A673 (cell line): ENCODE measurements at regions not wholly inside any gene's neighbourhood (a gene's known extent, or its start where the extent isn't known, plus 50 kb on each side); places are given as distances from the start of the nearest gene placed in this dataset.

ENCODE experiments used
- BruUV-seq: library from RNA; stranded (reverse); fragments of 400-500 nt; replicated peaks from 2 replicates; lab custom pipeline; 2021; lab: Mats Ljungman, UMichigan
- CTCF ChIA-PET: fragments of 300-600 bp; sonication (Branson Sonifier 250); formaldehyde crosslinking; loops from one replicate; lab custom pipeline; 2022; ENCODE audit warnings: antibody characterized with exemption; lab: Charles Lee
- POLR2A ChIA-PET: fragments of 300-600 bp; sonication (Branson Sonifier 250); formaldehyde crosslinking; loops from one replicate; lab custom pipeline; 2022; ENCODE audit warnings: antibody characterized with exemption; ENCODE audit not compliant: low non-redundant PET; lab: Charles Lee
- DNase-seq: peaks from one replicate; pipeline ENCODE4 v3.0.0-alpha.2; 2015; ENCODE audit warnings: low spot score
- H3K27ac ChIP-seq: fragments of 200-600 bp; sonication (generic); 2 replicates; pipeline ENCODE4 v1.5.1; 2016; ENCODE audit warnings: mixed run types, low read depth, mild to moderate bottlenecking, mixed read lengths, antibody characterized with exemption, low read length; ENCODE audit not compliant: poor library complexity, severe bottlenecking
- H3K27me3 ChIP-seq: fragments of 200-600 bp; sonication (generic); replicated peaks from 2 replicates; pipeline ENCODE4 v1.6.1; 2017; ENCODE audit warnings: mixed run types, low read depth, mild to moderate bottlenecking, mixed read lengths, antibody characterized with exemption, low read length; ENCODE audit not compliant: insufficient read depth, poor library complexity
- H3K36me3 ChIP-seq: fragments of 200-600 bp; sonication (generic); 2 replicates; pipeline ENCODE4 v1.6.1; 2016; ENCODE audit warnings: mixed run types, mild to moderate bottlenecking, mixed read lengths, antibody characterized with exemption, low read length; ENCODE audit not compliant: insufficient read depth, poor library complexity, severe bottlenecking
- H3K4me1 ChIP-seq: fragments of 200-600 bp; sonication (generic); 2 replicates; pipeline ENCODE4 v1.6.1; 2017; ENCODE audit warnings: mixed run types, mild to moderate bottlenecking, mixed read lengths, antibody characterized with exemption, low read length; ENCODE audit not compliant: insufficient read depth, poor library complexity, severe bottlenecking
- H3K4me3 ChIP-seq: fragments of 200-600 bp; sonication (generic); 2 replicates; pipeline ENCODE4 v1.5.1; 2016; ENCODE audit warnings: low read depth, mixed run types, mild to moderate bottlenecking, mixed read lengths, low read length; ENCODE audit not compliant: poor library complexity, severe bottlenecking
- H3K9me3 ChIP-seq: fragments of 200-600 bp; sonication (generic); 2 replicates; pipeline ENCODE4 v1.6.1; 2016; ENCODE audit warnings: mixed run types, low read depth, mild to moderate bottlenecking, mixed read lengths, antibody characterized with exemption, low read length; ENCODE audit not compliant: poor library complexity, severe bottlenecking
- EZH2 ChIP-seq: fragments of 200-600 bp; sonication (generic); IDR thresholded peaks from 2 replicates; pipeline ENCODE4 v1.6.1; 2017; ENCODE audit warnings: borderline replicate concordance, low read depth, mild to moderate bottlenecking, mixed read lengths, antibody characterized with exemption, low read length; ENCODE audit not compliant: poor library complexity, severe bottlenecking
- intact Hi-C: fragments of 100-400 bp; cut with micrococcal nuclease; formaldehyde crosslinking; loops from one replicate; pipeline ENCODE4 v1.10.0; 2022; ENCODE audit not compliant: unreplicated experiment
- TF ChIP-seq, protein P1 (sequence below): fragments of 300-800, 200-600 bp; sonication (generic); conservative IDR thresholded peaks from 2 replicates; pipeline ENCODE4 v1.5.1; 2017; ENCODE audit warnings: low read depth, mild to moderate bottlenecking, antibody characterized with exemption, low read length, moderate library complexity, mixed read lengths

DNA sequence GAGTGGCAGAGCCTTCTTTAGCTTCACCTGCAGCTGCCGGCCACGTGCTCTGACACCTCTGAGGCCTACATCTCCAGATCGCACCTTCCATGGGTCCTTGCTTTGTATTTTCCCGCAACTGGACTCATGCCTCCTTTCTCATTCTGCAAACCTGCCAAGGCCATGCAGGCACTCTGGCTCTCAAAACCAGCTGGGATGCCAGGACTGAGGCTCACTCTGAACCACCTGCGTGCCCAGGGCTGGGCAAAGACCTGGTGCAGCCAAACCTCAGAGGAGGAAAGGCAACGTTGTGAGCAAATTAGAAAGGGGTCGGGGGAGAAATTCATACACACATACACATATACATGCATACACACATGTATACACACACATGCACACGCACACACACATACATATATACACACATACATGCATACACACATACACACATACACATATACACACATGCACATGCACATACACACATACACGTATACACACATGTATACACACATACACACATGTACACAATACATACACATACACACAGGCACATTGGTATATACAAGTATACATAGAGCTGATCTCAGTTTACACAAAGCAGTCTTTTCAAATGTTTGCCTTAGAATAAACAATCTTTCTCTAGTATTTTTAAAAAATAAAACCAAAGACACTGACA, 125.2 kb downstream of the RTP5 start:
- CTCF ChIA-PET: no interaction called here
- Histone ChIP-seq H3K27me3 (no peaks in the 10 kb centered on the region), H3K27ac (no peak overlapping the region), H3K4me1 (no peaks in the 10 kb centered on the region), H3K9me3 (no peaks in the 10 kb centered on the region), H3K36me3 (no peaks in the 10 kb centered on the region), H3K4me3 (no peak overlapping the region)
- no TSS peak for BruUV-seq
- no peak for DNase-seq
- TF ChIP-seq, protein P1, sequence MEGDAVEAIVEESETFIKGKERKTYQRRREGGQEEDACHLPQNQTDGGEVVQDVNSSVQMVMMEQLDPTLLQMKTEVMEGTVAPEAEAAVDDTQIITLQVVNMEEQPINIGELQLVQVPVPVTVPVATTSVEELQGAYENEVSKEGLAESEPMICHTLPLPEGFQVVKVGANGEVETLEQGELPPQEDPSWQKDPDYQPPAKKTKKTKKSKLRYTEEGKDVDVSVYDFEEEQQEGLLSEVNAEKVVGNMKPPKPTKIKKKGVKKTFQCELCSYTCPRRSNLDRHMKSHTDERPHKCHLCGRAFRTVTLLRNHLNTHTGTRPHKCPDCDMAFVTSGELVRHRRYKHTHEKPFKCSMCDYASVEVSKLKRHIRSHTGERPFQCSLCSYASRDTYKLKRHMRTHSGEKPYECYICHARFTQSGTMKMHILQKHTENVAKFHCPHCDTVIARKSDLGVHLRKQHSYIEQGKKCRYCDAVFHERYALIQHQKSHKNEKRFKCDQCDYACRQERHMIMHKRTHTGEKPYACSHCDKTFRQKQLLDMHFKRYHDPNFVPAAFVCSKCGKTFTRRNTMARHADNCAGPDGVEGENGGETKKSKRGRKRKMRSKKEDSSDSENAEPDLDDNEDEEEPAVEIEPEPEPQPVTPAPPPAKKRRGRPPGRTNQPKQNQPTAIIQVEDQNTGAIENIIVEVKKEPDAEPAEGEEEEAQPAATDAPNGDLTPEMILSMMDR: no peak
- no peak for TF ChIP-seq EZH2
- POLR2A ChIA-PET: no interaction called here
- intact Hi-C loops: no loop called here

DNA sequence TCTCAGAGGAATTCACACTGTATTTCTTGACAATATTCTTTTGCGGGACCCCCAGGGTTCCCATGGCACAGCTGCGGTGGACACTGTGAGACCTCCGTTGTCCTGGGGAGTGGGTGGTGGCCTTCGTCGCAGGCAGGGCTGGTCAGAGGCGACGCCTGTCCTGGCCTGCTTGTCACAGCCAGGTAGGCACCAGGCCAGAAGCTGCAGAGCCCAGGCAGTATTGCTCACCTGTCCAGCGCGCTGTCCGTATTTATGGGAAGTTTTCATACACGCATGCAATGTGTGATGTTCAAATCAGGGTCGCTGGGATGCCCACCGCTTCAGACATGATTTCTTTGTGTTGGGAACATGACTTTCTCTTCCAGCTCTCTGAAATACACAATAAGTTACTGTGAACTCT, 126.6 kb downstream of the RTP5 start:
- H3K4me3 ChIP-seq: no peak overlapping the region
- CTCF ChIA-PET: no interaction called here
- no peaks in the 10 kb centered on the region for H3K27me3 ChIP-seq
- no peaks in the 10 kb centered on the region for H3K36me3 ChIP-seq
- POLR2A ChIA-PET: no interaction called here
- TF ChIP-seq EZH2: no peak
- TF ChIP-seq, protein P1: no peak
- no peaks in the 10 kb centered on the region for H3K9me3 ChIP-seq
- H3K4me1 ChIP-seq: no peaks in the 10 kb centered on the region
- no peak overlapping the region for H3K27ac ChIP-seq
- no TSS peak for BruUV-seq
- intact Hi-C loops: no loop called here
- no peak for DNase-seq

DNA sequence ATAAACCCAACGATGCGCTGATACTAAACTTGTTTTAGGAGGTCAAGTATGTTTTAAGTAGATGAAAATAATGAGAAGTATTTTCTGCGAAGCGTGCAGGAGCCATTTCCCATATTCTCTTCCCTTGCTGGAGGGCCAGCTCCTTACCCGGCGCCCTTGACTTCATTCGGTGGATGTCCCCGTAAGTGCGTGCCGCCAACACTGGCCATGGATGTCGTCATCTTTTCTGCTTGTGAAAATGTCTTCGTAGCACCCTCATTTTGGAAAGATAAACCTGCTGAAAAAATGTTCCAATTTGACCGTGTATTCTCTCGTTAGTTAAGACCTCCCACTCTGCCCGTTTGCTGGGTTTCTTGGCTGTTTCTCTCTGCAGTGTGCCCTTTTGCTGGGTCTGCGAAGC, 127.5 kb downstream of the RTP5 start:
- CTCF ChIA-PET: no interaction called here
- no peak for DNase-seq
- Histone ChIP-seq H3K27ac (no peak overlapping the region), H3K9me3 (no peaks in the 10 kb centered on the region), H3K4me1 (no peaks in the 10 kb centered on the region), H3K27me3 (no peaks in the 10 kb centered on the region), H3K4me3 (no peak overlapping the region), H3K36me3 (no peaks in the 10 kb centered on the region)
- intact Hi-C loops: no loop called here
- TF ChIP-seq, protein P1: no peak
- no peak for TF ChIP-seq EZH2
- no TSS peak for BruUV-seq
- POLR2A ChIA-PET: no interaction called here
